G401 (cell line): ENCODE measurements at regions not wholly inside any gene's neighbourhood (a gene's known extent, or its start where the extent isn't known, plus 50 kb on each side); places are given as distances from the start of the nearest gene placed in this dataset.
"Not testable (repeated sequence)": the region's sequence is repeated elsewhere in the genome, so short reads cannot be mapped to it uniquely, and the experiment has no call there.

ENCODE experiments used
- DNase-seq: peaks from one replicate; pipeline ENCODE4 v3.0.0-alpha.2; 2015; ENCODE audit warnings: low spot score
- in situ Hi-C: cut with HindIII; loops from 2 replicates; pipeline ENCODE4 v1.10.0; 2016; ENCODE audit warnings: low sequenced_read_pairs, mixed read lengths

- in situ Hi-C loops, result no loop called here
- DNase-seq, result no peak
Observed at GRCh38 chr2:207419331-207419730, 110.4 kb upstream of the CREB1 start.

GRCh38 chr2:207421671-207422070, 108.1 kb upstream of the CREB1 start:
- no peak for DNase-seq
- in situ Hi-C loops, result no loop called here

GRCh38 chr2:207422380-207422779, 107.4 kb upstream of the CREB1 start:
- no peak for DNase-seq
- in situ Hi-C loops, result no loop called here

- in situ Hi-C loops, result no loop called here
- DNase-seq, result no peak
Observed at GRCh38 chr2:207423886-207424285, 105.9 kb upstream of the CREB1 start.

GRCh38 chr2:207427986-207428385, 101.8 kb upstream of the CREB1 start:
- in situ Hi-C loops, result no loop called here
- DNase-seq, result no peak

- in situ Hi-C loops, result no loop called here
- DNase-seq, result no peak
Observed at GRCh38 chr2:207428573-207428972, 101.2 kb upstream of the CREB1 start.

- in situ Hi-C loops, result no loop called here
- no peak for DNase-seq
Observed at GRCh38 chr2:207432453-207432852, 97.3 kb upstream of the CREB1 start.

- in situ Hi-C loops, result no loop called here
- DNase-seq, result no peak
Observed at GRCh38 chr2:207434306-207434705, 95.5 kb upstream of the CREB1 start.

- DNase-seq, result no peak
- in situ Hi-C loops, result no loop called here
Observed at GRCh38 chr2:207434899-207435465, 94.8 kb upstream of the CREB1 start.

- in situ Hi-C loops, result no loop called here
- no peak for DNase-seq
Observed at GRCh38 chr2:207437136-207437523, 92.6 kb upstream of the CREB1 start.

GRCh38 chr2:207437524-207438143, 92.1 kb upstream of the CREB1 start:
- in situ Hi-C loops, result no loop called here
- DNase-seq, result peak; percentile 10

- no peak for DNase-seq
- in situ Hi-C loops, result no loop called here
Observed at GRCh38 chr2:207438414-207439126, 91.2 kb upstream of the CREB1 start.

GRCh38 chr2:207439881-207440280, 89.9 kb upstream of the CREB1 start:
- DNase-seq, in situ Hi-C loops: not testable (repeated sequence)

GRCh38 chr2:207444756-207445155, 85.0 kb upstream of the CREB1 start:
- in situ Hi-C loops, result no loop called here
- no peak for DNase-seq

GRCh38 chr2:207446653-207447052, 83.1 kb upstream of the CREB1 start:
- in situ Hi-C loops, result no loop called here
- no peak for DNase-seq

GRCh38 chr2:207448006-207448405, 81.8 kb upstream of the CREB1 start:
- in situ Hi-C loops, result no loop called here
- no peak for DNase-seq

- DNase-seq, result no peak
- in situ Hi-C loops, result no loop called here
Observed at GRCh38 chr2:207449642-207450165, 80.1 kb upstream of the CREB1 start.

GRCh38 chr2:207450186-207450585, 79.6 kb upstream of the CREB1 start:
- in situ Hi-C loops, result no loop called here
- DNase-seq, result no peak

- in situ Hi-C loops, result no loop called here
- no peak for DNase-seq
Observed at GRCh38 chr2:207458582-207458981, 71.2 kb upstream of the CREB1 start.

GRCh38 chr2:207459990-207460757, 69.6 kb upstream of the CREB1 start:
- no peak for DNase-seq
- in situ Hi-C loops, result no loop called here
